ENCODE measurements at regions not wholly inside any gene's neighbourhood (a gene's known extent, or its start where the extent isn't known, plus 50 kb on each side); places are given as distances from the start of the nearest gene placed in this dataset.
"Not testable (repeated sequence)": the region's sequence is repeated elsewhere in the genome, so short reads cannot be mapped to it uniquely, and the experiment has no call there.

DNA sequence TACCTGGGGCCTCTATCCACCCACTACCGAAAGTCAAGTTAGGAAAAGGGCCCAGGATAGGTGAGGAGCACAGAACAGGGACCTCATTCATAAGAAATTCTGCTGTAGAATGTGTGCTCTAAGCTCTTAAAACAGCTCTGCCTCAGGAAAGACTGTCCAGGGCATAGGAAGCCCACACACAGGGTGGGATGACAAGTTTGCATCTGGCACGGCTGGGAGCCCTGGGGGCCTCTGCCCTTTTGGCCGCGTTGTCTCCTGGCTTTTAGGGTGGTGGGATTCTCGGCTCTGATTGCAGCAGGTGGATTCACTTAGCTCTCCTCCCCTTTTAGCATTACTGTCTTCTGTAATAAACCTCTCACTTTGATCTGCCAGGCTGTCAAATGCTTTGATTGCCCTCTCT, 389.5 kb upstream of the ZNF337 start:
- TF ChIP-seq, protein P1, sequence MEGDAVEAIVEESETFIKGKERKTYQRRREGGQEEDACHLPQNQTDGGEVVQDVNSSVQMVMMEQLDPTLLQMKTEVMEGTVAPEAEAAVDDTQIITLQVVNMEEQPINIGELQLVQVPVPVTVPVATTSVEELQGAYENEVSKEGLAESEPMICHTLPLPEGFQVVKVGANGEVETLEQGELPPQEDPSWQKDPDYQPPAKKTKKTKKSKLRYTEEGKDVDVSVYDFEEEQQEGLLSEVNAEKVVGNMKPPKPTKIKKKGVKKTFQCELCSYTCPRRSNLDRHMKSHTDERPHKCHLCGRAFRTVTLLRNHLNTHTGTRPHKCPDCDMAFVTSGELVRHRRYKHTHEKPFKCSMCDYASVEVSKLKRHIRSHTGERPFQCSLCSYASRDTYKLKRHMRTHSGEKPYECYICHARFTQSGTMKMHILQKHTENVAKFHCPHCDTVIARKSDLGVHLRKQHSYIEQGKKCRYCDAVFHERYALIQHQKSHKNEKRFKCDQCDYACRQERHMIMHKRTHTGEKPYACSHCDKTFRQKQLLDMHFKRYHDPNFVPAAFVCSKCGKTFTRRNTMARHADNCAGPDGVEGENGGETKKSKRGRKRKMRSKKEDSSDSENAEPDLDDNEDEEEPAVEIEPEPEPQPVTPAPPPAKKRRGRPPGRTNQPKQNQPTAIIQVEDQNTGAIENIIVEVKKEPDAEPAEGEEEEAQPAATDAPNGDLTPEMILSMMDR (IDR thresholded peaks at IDR 0.05): not testable (repeated sequence)
- not testable (repeated sequence) for TF ChIP-seq EZH2 (IDR thresholded peaks at IDR 0.05)
